Motor neuron (in vitro differentiated cells): ENCODE measurements at regions not wholly inside any gene's neighbourhood (a gene's known extent, or its start where the extent isn't known, plus 50 kb on each side); places are given as distances from the start of the nearest gene placed in this dataset.

Experiments
- ATAC-seq, 8 experiments: fragments of 200-7000 bp; cut with Tn5 transposase; replicated peaks in 6 of 8; 2 replicates each; pipeline ENCODE4 v1.8.0; 2021; ENCODE audit warnings: mild to moderate bottlenecking in 8 of 8, moderate library complexity in 8 of 8
- H3K27ac ChIP-seq, 2 donors: fragments of 250-450 bp; sonication (Bioruptor Pico); 2 replicates each; pipeline ENCODE4 v1.9.0; 2021; ENCODE audit warnings: antibody characterized with exemption in 2 of 2, mild to moderate bottlenecking in 2 of 2, moderate library complexity in 1 of 2
- H3K4me1 ChIP-seq, 2 donors: fragments of 250-450 bp; sonication (Bioruptor Pico); replicated peaks in 1 of 2; 2 replicates each; pipeline ENCODE4 v1.6.1; 2021; ENCODE audit warnings: antibody characterized with exemption in 2 of 2, mild to moderate bottlenecking in 2 of 2, moderate library complexity in 1 of 2
- H3K4me3 ChIP-seq, 5 donors: fragments of 250-450 bp; sonication (Bioruptor Pico); 2 replicates each; pipeline ENCODE4 v1.9.0; 2021; ENCODE audit warnings: antibody characterized with exemption in 5 of 5, mild to moderate bottlenecking in 5 of 5, moderate library complexity in 4 of 5
- WGBS, 10 experiments: fragments of 450-650 bp; shearing (Covaris generic); methylation state at CpG; one replicate each; pipeline ENCODE4 v1.0.0; 2022; 5-methylcytosine and 5-hydroxymethylcytosine counted together
- in situ Hi-C, 9 experiments: fragments of 400-800 bp; cut with MboI; loops; one replicate each; pipeline ENCODE4 v1.15.0; 2021; ENCODE audit warnings: low sequenced_read_pairs in 9 of 9, low pct_unique_long_range_greater_than_20kb in 2 of 9; ENCODE audit not compliant: unreplicated experiment in 9 of 9

- in situ Hi-C loops: no loop called here
- H3K4me3 ChIP-seq: no peak overlapping the region
- H3K27ac ChIP-seq: no peak overlapping the region
- 5 to 100% (median 62%) methylated on average over 1 to 9 of the region's 9 CpGs; no CpG with 5 or more reads in 1 of the 10 experiments for WGBS, 10 experiments
- H3K4me1 ChIP-seq: peaks cover 0 to 3% of the 10 kb centered on the region in 2 donors
- ATAC-seq: peak in 2 of 8 experiments; percentile 27 to 38
These were observed 245.0 kb upstream of the PELI2 start for GRCh38 chr14:55873169-55873568.

GRCh38 chr14:55874785-55875184, 243.4 kb upstream of the PELI2 start:
- peaks cover 0 to under 1% of the 10 kb centered on the region in 2 donors for H3K4me1 ChIP-seq
- no peak overlapping the region for H3K4me3 ChIP-seq
- in situ Hi-C loops: no loop called here
- WGBS, 10 experiments: 69 to 100% (median 78%) methylated on average over 1 to 8 of the region's 10 CpGs; no CpG with 5 or more reads in 3 of the 10 experiments
- no peak overlapping the region for H3K27ac ChIP-seq
- ATAC-seq: no peak

- in situ Hi-C loops: no loop called here
- Histone ChIP-seq H3K4me3 (no peak overlapping the region), H3K4me1 (no peaks in the 10 kb centered on the region), H3K27ac (no peak overlapping the region)
- ATAC-seq: peak in 1 of 8 experiments; percentile 68
- 0 to 100% (median 80%) methylated on average over 1 to 7 of the region's 7 CpGs; no CpG with 5 or more reads in 1 of the 10 experiments for WGBS, 10 experiments
These were observed 240.3 kb upstream of the PELI2 start for GRCh38 chr14:55877942-55878341.

DNA sequence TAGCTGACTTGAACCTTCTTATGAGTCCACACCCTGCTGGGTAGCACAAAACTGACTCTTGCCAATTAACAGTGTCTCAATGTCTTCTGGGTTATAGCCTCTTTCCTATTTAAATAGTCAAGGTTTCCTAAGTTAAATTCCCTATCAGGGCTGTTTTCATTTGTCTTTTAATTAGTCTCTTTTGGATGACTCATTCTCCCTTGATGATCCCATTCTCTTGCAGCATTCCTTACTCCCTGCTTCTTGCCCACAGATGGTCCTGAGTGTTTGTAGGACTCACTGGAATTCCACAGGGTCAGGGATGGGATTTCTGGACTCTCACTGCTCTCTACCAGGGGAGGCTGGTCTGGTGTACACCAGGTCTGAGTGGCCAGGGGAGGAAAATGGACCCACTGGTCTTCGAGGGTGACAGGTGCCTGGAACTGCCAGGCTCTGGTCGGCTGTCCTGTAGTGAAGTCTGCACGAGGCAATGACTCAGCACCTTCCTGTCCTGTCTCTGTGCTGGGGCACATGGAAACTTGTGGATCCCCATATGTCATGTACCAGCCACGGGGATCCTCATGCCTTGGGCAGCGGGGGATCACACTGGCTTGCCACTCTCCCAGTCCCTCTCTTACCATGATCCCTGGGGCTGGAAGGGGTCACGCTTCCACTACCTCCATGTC, 236.5 kb upstream of the PELI2 start:
- in situ Hi-C loops: no loop called here
- Histone ChIP-seq H3K27ac (no peak overlapping the region), H3K4me1 (no peaks in the 10 kb centered on the region), H3K4me3 (no peak overlapping the region)
- ATAC-seq: peak in 2 of 8 experiments; percentile 22 to 49
- 40 to 100% (median 78%) methylated on average over 1 to 6 of the region's 6 CpGs; no CpG with 5 or more reads in 4 of the 10 experiments for WGBS, 10 experiments

GRCh38 chr14:55884819-55885218, 233.4 kb upstream of the PELI2 start:
- Histone ChIP-seq H3K27ac (no peak overlapping the region), H3K4me1 (peaks cover 8 to 15% of the 10 kb centered on the region in 2 donors), H3K4me3 (no peak overlapping the region)
- 0 to 90% (median 60%) methylated on average over 1 to 4 of the region's 4 CpGs; no CpG with 5 or more reads in 3 of the 10 experiments for WGBS, 10 experiments
- in situ Hi-C loops: no loop called here
- peak in 1 of 8 experiments; percentile 70 for ATAC-seq

DNA sequence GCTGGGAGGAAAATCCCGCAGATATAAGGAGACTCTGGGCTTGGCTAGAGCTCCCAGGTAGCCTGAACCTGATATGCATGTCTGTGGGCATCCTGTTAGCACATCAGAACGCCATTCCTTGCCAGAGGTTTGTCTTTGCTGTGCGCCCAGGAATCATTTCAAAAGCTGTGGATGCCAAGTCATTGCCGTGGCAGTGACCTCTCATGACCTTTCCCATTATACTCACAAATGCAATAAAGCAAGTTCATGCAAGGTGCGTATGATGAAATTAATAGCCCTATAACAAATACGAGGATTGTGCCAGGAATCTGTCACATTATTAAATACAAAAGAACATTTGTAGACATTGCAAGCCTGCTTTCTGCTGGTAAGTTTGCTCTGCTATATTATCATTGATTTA, 229.1 kb upstream of the PELI2 start:
- ATAC-seq: peak in 3 of 8 experiments; percentile 44 to 71 (median 62)
- WGBS, 10 experiments: 34 to 83% (median 53%) methylated on average over 1 to 6 of the region's 6 CpGs; no CpG with 5 or more reads in 1 of the 10 experiments

DNA sequence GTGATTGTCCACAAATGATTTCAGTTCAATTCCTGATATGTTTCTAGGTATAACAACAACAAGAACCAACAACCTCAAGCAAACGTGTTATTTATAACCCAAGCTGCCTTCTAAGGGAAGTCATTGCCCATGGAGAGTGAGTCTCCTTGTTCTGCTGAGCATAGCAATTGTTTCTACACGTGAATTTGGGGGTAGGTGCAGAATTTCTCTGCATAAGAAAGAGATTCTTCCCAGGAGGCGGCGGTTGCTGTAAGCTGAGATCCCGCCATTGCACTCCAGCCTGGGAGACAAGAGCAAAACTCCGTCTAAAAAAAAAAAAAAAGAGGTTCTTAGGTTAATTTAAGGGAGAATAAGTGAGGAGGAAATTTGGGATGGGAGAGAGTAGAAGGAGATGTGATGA, 226.5 kb upstream of the PELI2 start:
- no peak for ATAC-seq
- in situ Hi-C loops: no loop called here
- Histone ChIP-seq H3K27ac (no peak overlapping the region), H3K4me1 (peaks cover 12 to 18% of the 10 kb centered on the region in 2 donors), H3K4me3 (no peak overlapping the region)
- WGBS, 10 experiments: 0 to 87% (median 56%) methylated on average over 1 to 6 of the region's 6 CpGs; no CpG with 5 or more reads in 1 of the 10 experiments

More for the DNA sequence above, 229.1 kb upstream of the PELI2 start:
- H3K4me3 ChIP-seq: no peak overlapping the region
- in situ Hi-C loops: no loop called here
- no peak overlapping the region for H3K27ac ChIP-seq
- peaks cover 8 to 18% of the 10 kb centered on the region in 2 donors for H3K4me1 ChIP-seq

- in situ Hi-C loops: no loop called here
These were observed 225.3 kb upstream of the PELI2 start for GRCh38 chr14:55892906-55893305.

GRCh38 chr14:55893705-55894104, 224.5 kb upstream of the PELI2 start:
- no peak for ATAC-seq
- 8 to 100% (median 88%) methylated on average over 1 to 5 of the region's 5 CpGs; no CpG with 5 or more reads in 5 of the 10 experiments for WGBS, 10 experiments
- in situ Hi-C loops: no loop called here
- no peak overlapping the region for H3K27ac ChIP-seq
- no peak overlapping the region for H3K4me3 ChIP-seq
- H3K4me1 ChIP-seq: peaks cover 9 to 14% of the 10 kb centered on the region in 2 donors

More at GRCh38 chr14:55892906-55893305, 225.3 kb upstream of the PELI2 start:
- H3K4me1 ChIP-seq: peaks cover 12 to 18% of the 10 kb centered on the region in 2 donors
- 0 to 100% (median 82%) methylated on average over 1 to 4 of the region's 4 CpGs; no CpG with 5 or more reads in 2 of the 10 experiments for WGBS, 10 experiments
- no peak overlapping the region for H3K4me3 ChIP-seq
- no peak for ATAC-seq
- no peak overlapping the region for H3K27ac ChIP-seq

- ATAC-seq: no peak
- no peak overlapping the region for H3K4me3 ChIP-seq
- in situ Hi-C loops: no loop called here
These were observed 221.2 kb upstream of the PELI2 start for GRCh38 chr14:55897031-55897430.

DNA sequence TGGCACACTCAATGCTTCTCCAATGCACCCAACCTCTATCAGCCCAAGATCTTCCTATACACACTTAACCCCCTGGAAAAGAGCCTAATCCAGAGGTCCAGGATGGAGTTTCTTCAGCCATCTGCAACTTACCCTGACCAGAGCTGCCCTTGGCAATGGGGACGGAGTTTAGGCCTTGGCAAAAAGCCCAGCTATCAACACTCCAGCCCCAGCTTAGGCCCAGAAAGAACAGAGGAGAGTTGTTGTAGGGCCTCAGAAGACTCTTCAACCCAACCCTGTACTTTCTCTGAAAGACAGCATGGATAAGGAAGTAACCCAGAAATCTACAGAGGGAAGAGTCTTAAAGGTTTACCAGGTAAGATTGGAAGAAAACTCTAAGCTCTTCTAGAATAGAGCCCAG, 219.3 kb upstream of the PELI2 start:
- Histone ChIP-seq H3K27ac (no peak overlapping the region), H3K4me3 (no peak overlapping the region), H3K4me1 (peaks cover 3 to 26% of the 10 kb centered on the region in 2 donors)
- ATAC-seq: no peak
- in situ Hi-C loops: no loop called here
- WGBS, 10 experiments: 20 to 100% (median 83%) methylated on average over 1 of the region's 1 CpG; no CpG with 5 or more reads in 6 of the 10 experiments

More at GRCh38 chr14:55897031-55897430, 221.2 kb upstream of the PELI2 start:
- 17 to 100% (median 80%) methylated on average over 1 of the region's 1 CpG; no CpG with 5 or more reads in 5 of the 10 experiments for WGBS, 10 experiments
- Histone ChIP-seq H3K4me1 (peaks cover 3 to 11% of the 10 kb centered on the region in 2 donors), H3K27ac (no peak overlapping the region)

- H3K4me3 ChIP-seq: no peak overlapping the region
These were observed 218.7 kb upstream of the PELI2 start for GRCh38 chr14:55899531-55899930.

GRCh38 chr14:55900749-55901148, 217.5 kb upstream of the PELI2 start:
- 40 to 100% (median 87%) methylated on average over 1 to 2 of the region's 2 CpGs; no CpG with 5 or more reads in 2 of the 10 experiments for WGBS, 10 experiments
- Histone ChIP-seq H3K4me1 (peaks cover 3 to 29% of the 10 kb centered on the region in 2 donors), H3K27ac (no peak overlapping the region), H3K4me3 (no peak overlapping the region)
- in situ Hi-C loops: no loop called here
- peak in 4 of 8 experiments; percentile 25 to 59 (median 42) for ATAC-seq

More at GRCh38 chr14:55899531-55899930, 218.7 kb upstream of the PELI2 start:
- WGBS, 10 experiments: 79 to 100% (median 100%) methylated on average over 1 to 3 of the region's 4 CpGs; no CpG with 5 or more reads in 3 of the 10 experiments
- in situ Hi-C loops: no loop called here
- ATAC-seq: no peak
- Histone ChIP-seq H3K4me1 (peaks cover 3 to 29% of the 10 kb centered on the region in 2 donors), H3K27ac (no peak overlapping the region)
